GM21528 (cell line): ENCODE measurements at regions not wholly inside any gene's neighbourhood (a gene's known extent, or its start where the extent isn't known, plus 50 kb on each side); places are given as distances from the start of the nearest gene placed in this dataset.

ENCODE experiments used
- ATAC-seq: cut with Tn5 transposase; IDR thresholded peaks from one replicate; pipeline ENCODE4 v1.9.1; 2021; ENCODE audit warnings: mild to moderate bottlenecking, moderate library complexity; ENCODE audit not compliant: unreplicated experiment, low FRiP score

DNA sequence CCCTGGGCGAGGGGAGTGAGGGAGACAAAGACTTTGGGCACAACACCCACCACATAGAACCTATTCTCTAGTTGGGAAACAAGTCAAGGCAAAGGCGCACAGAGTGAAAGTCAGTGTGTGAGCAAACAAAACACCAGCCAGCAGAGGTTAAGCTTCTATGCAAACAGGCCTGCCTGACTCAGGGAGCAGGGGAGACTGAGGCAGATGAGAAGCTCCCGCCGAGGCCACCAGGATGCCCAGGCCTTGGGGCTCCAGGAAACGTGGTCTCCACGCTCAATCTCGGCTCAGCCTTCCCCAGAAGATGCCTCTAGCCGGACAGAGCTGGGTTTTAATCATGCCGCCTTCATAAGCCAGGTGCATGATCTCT is 74.1 kb upstream of the KCNMA1 start:
- ATAC-seq = peak; percentile 12

GRCh38 chr10:77710759-77711682 is 73.4 kb upstream of the KCNMA1 start:
- peak; percentile 87 for ATAC-seq

- ATAC-seq = peak; percentile 41
Measured at GRCh38 chr10:77710081-77710551, 72.5 kb upstream of the KCNMA1 start.

GRCh38 chr10:77707570-77707969 is 70.0 kb upstream of the KCNMA1 start:
- no peak for ATAC-seq

GRCh38 chr10:77702166-77702565 is 64.6 kb upstream of the KCNMA1 start:
- ATAC-seq = no peak

GRCh38 chr10:77700086-77700485 is 62.5 kb upstream of the KCNMA1 start:
- no peak for ATAC-seq

DNA sequence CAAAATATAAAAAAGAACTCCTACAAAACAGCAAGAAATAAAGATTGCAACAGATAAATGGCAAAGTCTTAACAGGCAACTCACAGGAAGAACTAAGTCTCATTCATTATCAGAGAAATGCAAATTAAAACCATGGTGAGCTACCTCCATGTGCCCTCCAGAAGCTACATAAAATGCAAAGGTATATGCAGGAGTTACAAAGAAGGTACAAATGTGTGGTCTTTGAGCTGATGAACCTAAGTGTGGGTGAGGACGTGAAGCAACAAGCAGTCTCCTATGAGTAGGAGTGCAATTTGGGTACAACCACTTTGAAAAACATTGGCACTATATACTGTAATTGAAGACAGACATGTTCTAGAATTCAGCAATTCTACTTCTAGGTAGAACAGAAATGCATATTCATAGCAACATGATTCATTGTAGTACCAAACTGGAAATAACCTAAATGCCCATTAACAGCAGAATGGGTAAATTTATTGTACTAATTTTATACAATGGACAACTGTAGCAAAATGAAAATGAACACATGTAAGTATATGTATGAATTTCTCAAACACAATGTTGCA is 61.6 kb upstream of the KCNMA1 start:
- ATAC-seq = no peak

- no peak for ATAC-seq
Measured at GRCh38 chr10:77698267-77698931, 60.8 kb upstream of the KCNMA1 start.

- ATAC-seq = no peak
Measured at GRCh38 chr10:77696584-77696983, 59.0 kb upstream of the KCNMA1 start.

DNA sequence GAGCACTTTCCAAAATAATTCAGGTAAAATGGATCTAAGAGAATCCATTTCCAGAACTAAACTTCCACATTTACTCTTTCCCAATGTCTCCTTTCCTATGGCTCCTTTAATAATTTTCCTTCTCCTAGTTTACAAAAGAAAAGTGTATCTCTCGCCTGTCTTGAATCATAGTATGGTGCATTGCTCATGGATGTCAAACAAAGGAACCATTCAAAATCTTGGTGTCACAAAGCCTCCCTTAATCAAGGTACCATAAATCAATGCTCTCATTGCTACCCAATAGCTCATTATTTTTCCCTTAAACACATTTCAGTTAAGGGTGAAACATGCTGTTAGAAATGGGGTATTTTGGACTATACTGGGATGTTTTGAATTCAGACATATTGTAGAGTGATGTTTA is 57.6 kb upstream of the KCNMA1 start:
- no peak for ATAC-seq

- ATAC-seq = no peak
Measured at GRCh38 chr10:77692782-77693181, 55.2 kb upstream of the KCNMA1 start.

- ATAC-seq = no peak
Measured at GRCh38 chr10:77689339-77689738, 51.7 kb upstream of the KCNMA1 start.

DNA sequence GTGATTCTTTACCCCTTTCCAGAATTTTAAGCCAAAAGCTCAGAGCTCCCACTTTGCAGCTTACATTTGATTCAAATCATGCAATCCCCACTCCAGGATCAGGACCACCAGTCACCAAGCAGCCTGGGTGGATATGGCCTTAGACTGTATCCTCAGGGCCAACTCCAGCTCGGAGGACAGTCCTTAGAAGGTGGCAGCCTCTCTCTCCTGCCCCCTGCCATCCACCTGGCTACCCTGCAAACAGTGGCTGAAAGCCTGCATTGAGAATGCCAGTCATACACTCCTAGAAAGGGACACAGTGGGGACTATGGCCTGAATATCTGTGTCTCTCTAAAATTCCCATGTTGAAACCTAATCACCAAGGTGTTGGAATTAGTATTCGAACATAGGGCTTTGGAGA is 50.0 kb upstream of the KCNMA1 start:
- ATAC-seq = no peak
